Tibial artery (tissue), 4 donors: ENCODE measurements at regions not wholly inside any gene's neighbourhood (a gene's known extent, or its start where the extent isn't known, plus 50 kb on each side); places are given as distances from the start of the nearest gene placed in this dataset.
"Not testable (repeated sequence)": the region's sequence is repeated elsewhere in the genome, so short reads cannot be mapped to it uniquely, and the experiment has no call there.

ENCODE experiments used
- DNase-seq, 2 donors: peaks; one replicate each; pipeline ENCODE4 v3.0.0-alpha.2; 2019
- H3K27ac ChIP-seq, 2 donors: fragments of 200-600 bp; sonication (generic) in 1 of 2; 1 replicate in 1 of 2; 2 replicates in 1 of 2; pipeline ENCODE4 v1.5.1; 2018 to 2019; ENCODE audit warnings: mild to moderate bottlenecking in 1 of 2
- H3K27me3 ChIP-seq, 2 donors: fragments of 200-600 bp; sonication (generic) in 1 of 2; one replicate each; pipeline versions ENCODE4 v1.5.1 to v1.6.0; 2016 to 2019
- H3K36me3 ChIP-seq, 3 donors: fragments of 200-600 bp; sonication (generic) in 2 of 3; one replicate each; pipeline ENCODE4 v1.5.1; 2016 to 2019; ENCODE audit warnings: mild to moderate bottlenecking in 2 of 3
- H3K4me1 ChIP-seq, 4 donors: fragments of 200-600 bp; sonication (generic) in 2 of 4; 1 replicate in 3 of 4; 2 replicates in 1 of 4; pipeline ENCODE4 v1.5.1; 2016 to 2019
- H3K4me3 ChIP-seq, 2 donors: fragments of 200-600 bp; sonication (generic) in 1 of 2; 1 replicate in 1 of 2; 2 replicates in 1 of 2; pipeline ENCODE4 v1.5.1; 2018 to 2019; ENCODE audit warnings: mild to moderate bottlenecking in 2 of 2
- H3K9me3 ChIP-seq, 3 donors: fragments of 200-600 bp; sonication (generic) in 1 of 3; one replicate each; pipeline ENCODE4 v1.5.1; 2016 to 2019
- intact Hi-C: fragments of 100-400 bp; cut with DNase I; formaldehyde crosslinking; loops from one replicate; pipeline ENCODE4 v1.15.0; 2023; ENCODE audit warnings: low total_unique reads
- TF ChIP-seq, protein P1 (sequence below), 2 experiments: fragments of 200-600 bp in 1 of 2; fragments of 450-650 bp in 1 of 2; IDR thresholded peaks; one replicate each; pipeline ENCODE4 v1.5.1; 2017 to 2019; ENCODE audit warnings: antibody characterized with exemption in 2 of 2, mild to moderate bottlenecking in 1 of 2, moderate library complexity in 1 of 2

GRCh38 chr9:74412236-74412979 is 84.7 kb upstream of the RORB start:
- DNase-seq = no peak
- intact Hi-C loops = no loop called here
- no peaks in the 10 kb centered on the region for H3K9me3 ChIP-seq

GRCh38 chr9:74413876-74414275 is 83.3 kb upstream of the RORB start:
- Histone ChIP-seq H3K4me1 (no peaks in the 10 kb centered on the region), H3K27me3 (no peaks in the 10 kb centered on the region), H3K36me3 (no peaks in the 10 kb centered on the region), H3K9me3 (no peaks in the 10 kb centered on the region), H3K4me3 (no peak overlapping the region), H3K27ac (no peak overlapping the region)
- intact Hi-C loops = no loop called here
- TF ChIP-seq, protein P1, sequence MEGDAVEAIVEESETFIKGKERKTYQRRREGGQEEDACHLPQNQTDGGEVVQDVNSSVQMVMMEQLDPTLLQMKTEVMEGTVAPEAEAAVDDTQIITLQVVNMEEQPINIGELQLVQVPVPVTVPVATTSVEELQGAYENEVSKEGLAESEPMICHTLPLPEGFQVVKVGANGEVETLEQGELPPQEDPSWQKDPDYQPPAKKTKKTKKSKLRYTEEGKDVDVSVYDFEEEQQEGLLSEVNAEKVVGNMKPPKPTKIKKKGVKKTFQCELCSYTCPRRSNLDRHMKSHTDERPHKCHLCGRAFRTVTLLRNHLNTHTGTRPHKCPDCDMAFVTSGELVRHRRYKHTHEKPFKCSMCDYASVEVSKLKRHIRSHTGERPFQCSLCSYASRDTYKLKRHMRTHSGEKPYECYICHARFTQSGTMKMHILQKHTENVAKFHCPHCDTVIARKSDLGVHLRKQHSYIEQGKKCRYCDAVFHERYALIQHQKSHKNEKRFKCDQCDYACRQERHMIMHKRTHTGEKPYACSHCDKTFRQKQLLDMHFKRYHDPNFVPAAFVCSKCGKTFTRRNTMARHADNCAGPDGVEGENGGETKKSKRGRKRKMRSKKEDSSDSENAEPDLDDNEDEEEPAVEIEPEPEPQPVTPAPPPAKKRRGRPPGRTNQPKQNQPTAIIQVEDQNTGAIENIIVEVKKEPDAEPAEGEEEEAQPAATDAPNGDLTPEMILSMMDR (IDR thresholded peaks at IDR 0.05) = no peak
- DNase-seq = no peak

More at GRCh38 chr9:74412236-74412979, 84.7 kb upstream of the RORB start:
- TF ChIP-seq, protein P1 (IDR thresholded peaks at IDR 0.05) = no peak
- no peaks in the 10 kb centered on the region for H3K4me1 ChIP-seq
- H3K4me3 ChIP-seq = no peak overlapping the region
- H3K27me3 ChIP-seq = no peaks in the 10 kb centered on the region
- H3K27ac ChIP-seq = no peak overlapping the region
- no peaks in the 10 kb centered on the region for H3K36me3 ChIP-seq

GRCh38 chr9:74414325-74414724 is 82.8 kb upstream of the RORB start:
- no peak for DNase-seq
- Histone ChIP-seq H3K9me3 (no peaks in the 10 kb centered on the region), H3K4me1 (no peaks in the 10 kb centered on the region), H3K27me3 (no peaks in the 10 kb centered on the region), H3K36me3 (no peaks in the 10 kb centered on the region), H3K27ac (no peak overlapping the region), H3K4me3 (no peak overlapping the region)
- TF ChIP-seq, protein P1 (IDR thresholded peaks at IDR 0.05) = no peak
- intact Hi-C loops = no loop called here

DNA sequence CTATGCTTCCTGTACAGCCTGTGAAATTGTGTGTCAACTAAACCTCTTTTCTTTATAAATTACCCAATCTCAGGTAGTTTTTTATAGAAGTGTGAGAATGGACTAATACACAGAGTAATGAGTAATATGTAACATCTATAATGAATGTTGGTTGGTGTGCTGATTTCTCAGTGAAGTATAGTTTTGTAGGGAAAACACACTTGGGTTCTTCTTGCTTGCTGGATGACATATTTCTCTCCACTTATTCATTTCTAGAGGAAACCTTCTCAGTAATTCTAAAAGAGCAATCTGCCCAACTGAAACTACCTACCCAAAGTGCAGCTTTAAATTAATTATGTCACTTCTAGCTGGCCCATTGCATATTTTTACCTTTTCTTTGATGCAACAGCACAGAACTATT is 81.1 kb upstream of the RORB start:
- no peak overlapping the region for H3K27ac ChIP-seq
- intact Hi-C loops = no loop called here
- TF ChIP-seq, protein P1 (IDR thresholded peaks at IDR 0.05) = no peak

GRCh38 chr9:74424488-74424887 is 72.6 kb upstream of the RORB start:
- intact Hi-C loops, H3K36me3 ChIP-seq, H3K4me1 ChIP-seq, H3K27ac ChIP-seq, H3K9me3 ChIP-seq, H3K27me3 ChIP-seq, H3K4me3 ChIP-seq, DNase-seq: not testable (repeated sequence)

More for the DNA sequence above, 81.1 kb upstream of the RORB start:
- DNase-seq = no peak
- H3K27me3 ChIP-seq = no peaks in the 10 kb centered on the region
- no peaks in the 10 kb centered on the region for H3K9me3 ChIP-seq
- no peaks in the 10 kb centered on the region for H3K36me3 ChIP-seq
- no peaks in the 10 kb centered on the region for H3K4me1 ChIP-seq
- H3K4me3 ChIP-seq = no peak overlapping the region

- TF ChIP-seq, protein P1 (IDR thresholded peaks at IDR 0.05) = no peak
- H3K36me3 ChIP-seq = no peaks in the 10 kb centered on the region
- intact Hi-C loops = no loop called here
- H3K9me3 ChIP-seq = no peaks in the 10 kb centered on the region
- H3K4me1 ChIP-seq = no peaks in the 10 kb centered on the region
- no peak overlapping the region for H3K27ac ChIP-seq
- H3K4me3 ChIP-seq = no peak overlapping the region
- DNase-seq = no peak
- no peaks in the 10 kb centered on the region for H3K27me3 ChIP-seq
Measured at GRCh38 chr9:74431467-74431866, 65.7 kb upstream of the RORB start.
